G401 (cell line): ENCODE measurements at regions not wholly inside any gene's neighbourhood (a gene's known extent, or its start where the extent isn't known, plus 50 kb on each side); places are given as distances from the start of the nearest gene placed in this dataset.
"Not testable (repeated sequence)": the region's sequence is repeated elsewhere in the genome, so short reads cannot be mapped to it uniquely, and the experiment has no call there.

Source experiments
- DNase-seq: peaks from one replicate; pipeline ENCODE4 v3.0.0-alpha.2; 2015; ENCODE audit warnings: low spot score
- in situ Hi-C: cut with HindIII; loops from 2 replicates; pipeline ENCODE4 v1.10.0; 2016; ENCODE audit warnings: low sequenced_read_pairs, mixed read lengths

- in situ Hi-C loops, result no loop called here
Measured at GRCh38 chr2:239845968-239846367, 179.2 kb downstream of the NDUFA10 start.

DNA sequence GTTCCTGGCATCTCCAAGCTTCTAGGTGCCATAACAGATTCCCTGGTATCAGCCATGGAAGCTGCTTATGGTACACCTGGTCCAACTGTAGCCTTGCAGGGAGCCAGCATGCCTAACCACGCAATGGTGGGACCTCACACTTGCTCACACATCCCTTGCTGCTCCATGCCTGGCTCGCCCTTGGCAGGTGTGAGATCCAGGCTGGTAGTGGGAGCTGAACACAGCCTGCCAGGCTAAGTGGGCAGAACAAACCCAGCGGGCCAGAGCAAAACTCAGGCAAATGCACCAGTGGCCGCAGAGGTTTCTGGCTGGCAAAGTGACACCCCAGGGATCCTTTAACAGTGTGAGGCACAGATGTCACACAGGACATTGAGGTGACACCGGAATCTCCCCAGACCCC lies 185.8 kb downstream of the NDUFA10 start:
- in situ Hi-C loops, result no loop called here

More at GRCh38 chr2:239845968-239846367, 179.2 kb downstream of the NDUFA10 start:
- DNase-seq, result no peak

GRCh38 chr2:239836021-239836765 lies 188.9 kb downstream of the NDUFA10 start:
- in situ Hi-C loops, result no loop called here
- no peak for DNase-seq

More for the DNA sequence above, 185.8 kb downstream of the NDUFA10 start:
- DNase-seq, result no peak

DNA sequence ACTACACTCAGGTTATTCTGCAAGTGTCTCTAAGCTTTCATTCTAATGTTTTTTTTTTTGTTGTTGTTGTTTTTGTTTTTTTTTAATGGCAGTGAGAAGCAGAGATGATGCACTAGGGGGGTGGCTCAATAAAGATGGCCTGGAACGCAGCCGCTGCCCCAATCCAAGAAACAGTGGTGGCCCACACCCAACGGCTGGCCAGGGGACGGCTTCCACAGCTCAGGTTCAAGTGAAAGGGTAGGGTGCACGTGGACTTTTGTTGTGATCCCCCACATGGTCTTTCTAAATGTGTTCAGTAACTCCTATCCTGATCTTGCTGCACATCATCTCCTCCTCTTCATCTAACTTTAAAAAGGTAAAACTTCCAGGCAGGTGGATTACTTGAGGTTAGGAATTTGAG lies 190.1 kb downstream of the NDUFA10 start:
- in situ Hi-C loops, result no loop called here
- no peak for DNase-seq

DNA sequence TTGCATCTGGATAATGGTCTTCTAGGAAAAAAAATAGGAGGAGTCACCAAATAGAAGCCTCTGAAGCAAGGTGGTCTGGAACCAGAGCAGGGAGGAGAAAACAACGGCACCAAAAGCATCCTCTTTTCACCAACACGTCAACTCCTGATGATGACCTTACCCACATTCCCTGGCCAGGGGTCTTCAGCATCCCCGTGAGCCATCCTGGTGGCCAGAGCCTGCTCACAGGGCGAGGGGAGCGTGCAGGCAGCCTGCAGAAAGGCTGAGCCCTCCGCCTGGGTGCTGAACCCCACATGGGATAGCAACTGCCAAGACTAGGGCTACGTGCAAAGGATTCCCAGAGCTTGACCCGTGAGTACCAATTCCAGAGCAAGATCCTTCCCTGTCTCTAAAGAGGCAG lies 191.0 kb downstream of the NDUFA10 start:
- no peak for DNase-seq
- in situ Hi-C loops, result no loop called here

DNA sequence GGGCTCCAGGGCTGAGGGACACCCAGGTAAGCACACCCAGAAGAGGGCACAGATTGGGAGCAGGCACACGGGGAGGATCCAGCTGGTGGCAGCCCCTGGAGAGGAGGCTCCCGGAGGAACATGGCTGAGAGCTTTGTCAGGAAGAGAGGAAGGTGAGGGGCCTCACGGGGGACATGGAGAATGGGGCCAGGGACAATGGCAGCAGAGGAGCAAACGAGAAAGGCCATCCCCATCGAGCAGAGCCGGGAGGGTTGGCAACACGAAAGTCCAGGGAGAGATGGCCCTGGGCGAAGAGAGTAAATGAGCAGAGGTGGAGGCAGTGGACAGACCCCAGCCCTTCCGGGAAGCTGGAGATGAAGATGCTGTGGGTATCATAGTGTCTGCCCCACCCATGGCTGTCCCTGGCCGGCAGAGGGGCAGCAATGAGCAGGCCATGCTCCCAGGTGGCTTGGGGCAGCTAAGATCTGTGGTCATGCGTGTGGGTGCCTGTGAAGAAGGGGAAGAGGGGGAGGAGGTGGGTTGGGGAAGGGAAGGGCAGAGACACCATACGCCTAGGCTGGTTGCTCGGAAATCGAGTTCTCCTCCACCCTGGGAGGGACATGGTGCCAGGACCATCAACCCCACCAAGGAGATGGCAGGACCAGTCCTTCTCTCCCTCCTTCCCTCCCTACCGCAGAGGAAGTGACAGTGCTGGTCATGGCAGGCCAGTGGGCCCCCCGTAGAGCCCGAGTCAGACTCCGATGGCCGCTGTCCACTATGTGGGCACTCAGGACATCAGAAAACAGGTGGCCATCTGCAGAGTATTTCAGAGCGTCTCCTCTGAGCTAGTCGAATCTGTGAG lies 191.7 kb downstream of the NDUFA10 start:
- in situ Hi-C loops, result no loop called here
- no peak for DNase-seq

- DNase-seq, result no peak
- in situ Hi-C loops, result no loop called here
Measured at GRCh38 chr2:239832490-239833268, 192.5 kb downstream of the NDUFA10 start.

GRCh38 chr2:239831861-239832489 lies 193.2 kb downstream of the NDUFA10 start:
- in situ Hi-C loops, result no loop called here
- DNase-seq, result no peak

GRCh38 chr2:239831001-239831731 lies 194.0 kb downstream of the NDUFA10 start:
- DNase-seq, result no peak
- in situ Hi-C loops, result no loop called here

- in situ Hi-C loops, result no loop called here
- no peak for DNase-seq
Measured at GRCh38 chr2:239830121-239831000, 194.8 kb downstream of the NDUFA10 start.

DNA sequence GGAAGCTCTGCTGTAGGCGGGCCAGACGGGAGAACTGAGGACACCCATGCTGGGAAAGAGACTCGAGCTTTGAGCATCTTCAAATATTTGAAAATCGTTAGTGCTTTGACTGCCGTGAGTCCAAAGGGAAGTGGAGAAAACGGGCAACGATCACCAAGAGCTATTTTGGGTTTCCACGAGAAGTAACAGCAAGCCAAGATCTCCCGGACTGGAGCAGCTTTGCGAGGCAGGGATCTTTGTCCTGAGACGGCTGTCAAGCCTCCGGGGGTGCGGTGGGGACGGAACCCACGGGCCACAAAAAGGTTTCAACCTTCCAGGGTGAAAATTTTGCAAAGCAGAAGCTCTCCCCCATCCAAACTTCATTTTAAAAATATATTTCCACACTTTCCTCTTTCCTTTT lies 195.8 kb downstream of the NDUFA10 start:
- DNase-seq, result no peak
- in situ Hi-C loops, result no loop called here

GRCh38 chr2:239828973-239829275 lies 196.2 kb downstream of the NDUFA10 start:
- in situ Hi-C loops, DNase-seq: not testable (repeated sequence)

DNA sequence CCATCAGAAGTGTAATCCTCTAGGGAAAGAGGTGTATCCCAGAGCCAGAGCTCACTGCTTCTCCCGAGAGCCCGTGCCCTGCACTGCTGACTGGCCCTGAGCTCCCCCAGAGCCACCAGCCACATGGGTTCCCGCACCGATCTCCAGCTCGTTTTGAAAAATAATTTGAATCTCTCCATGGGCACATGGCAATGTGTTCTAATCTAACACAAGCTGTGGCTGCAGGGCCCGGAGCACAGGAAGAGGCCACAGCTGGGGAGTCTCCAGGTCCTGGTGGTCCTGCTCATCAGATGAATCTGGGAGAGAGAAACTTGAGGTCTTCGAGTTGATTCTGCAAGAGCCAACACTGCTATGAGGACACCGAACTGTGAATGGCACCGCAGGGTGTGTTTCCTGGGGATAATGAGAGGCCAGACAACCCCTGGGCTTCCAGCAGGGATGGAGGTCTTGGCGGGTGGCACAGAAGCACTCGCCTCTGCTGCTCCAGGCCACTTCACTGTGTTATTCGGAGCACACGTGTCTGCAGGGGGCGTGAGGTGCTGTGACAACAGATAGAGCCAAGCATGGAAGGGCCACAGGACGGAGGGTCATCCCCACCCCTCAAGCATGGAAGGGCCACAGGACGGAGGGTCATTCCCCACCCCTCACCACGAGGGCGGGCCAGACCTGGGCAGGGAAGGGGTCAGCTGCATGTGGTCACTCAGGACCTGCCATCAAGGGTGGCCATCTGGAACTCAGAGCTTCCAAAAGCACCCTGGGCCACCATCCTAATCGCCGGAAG lies 196.8 kb downstream of the NDUFA10 start:
- no peak for DNase-seq
- in situ Hi-C loops, result no loop called here

DNA sequence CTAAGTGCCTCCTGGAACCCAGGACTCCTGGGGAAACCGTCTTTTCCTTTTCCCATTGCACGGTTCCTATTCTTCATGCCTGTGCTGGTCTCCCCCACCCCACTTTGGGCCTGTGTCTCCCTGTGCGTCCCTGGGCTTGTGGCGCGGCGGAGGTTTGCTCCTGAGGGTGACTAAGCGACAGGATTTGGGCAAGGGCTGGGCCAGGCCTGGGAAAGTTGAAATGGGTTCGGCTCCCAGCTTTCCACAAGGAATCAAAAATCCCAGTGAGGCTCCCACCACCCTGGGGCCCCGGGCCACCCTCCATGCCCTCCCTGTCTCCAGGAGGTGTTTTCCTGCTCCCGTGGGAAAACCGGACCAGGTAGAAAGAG lies 197.6 kb downstream of the NDUFA10 start:
- in situ Hi-C loops, result no loop called here
- no peak for DNase-seq

DNA sequence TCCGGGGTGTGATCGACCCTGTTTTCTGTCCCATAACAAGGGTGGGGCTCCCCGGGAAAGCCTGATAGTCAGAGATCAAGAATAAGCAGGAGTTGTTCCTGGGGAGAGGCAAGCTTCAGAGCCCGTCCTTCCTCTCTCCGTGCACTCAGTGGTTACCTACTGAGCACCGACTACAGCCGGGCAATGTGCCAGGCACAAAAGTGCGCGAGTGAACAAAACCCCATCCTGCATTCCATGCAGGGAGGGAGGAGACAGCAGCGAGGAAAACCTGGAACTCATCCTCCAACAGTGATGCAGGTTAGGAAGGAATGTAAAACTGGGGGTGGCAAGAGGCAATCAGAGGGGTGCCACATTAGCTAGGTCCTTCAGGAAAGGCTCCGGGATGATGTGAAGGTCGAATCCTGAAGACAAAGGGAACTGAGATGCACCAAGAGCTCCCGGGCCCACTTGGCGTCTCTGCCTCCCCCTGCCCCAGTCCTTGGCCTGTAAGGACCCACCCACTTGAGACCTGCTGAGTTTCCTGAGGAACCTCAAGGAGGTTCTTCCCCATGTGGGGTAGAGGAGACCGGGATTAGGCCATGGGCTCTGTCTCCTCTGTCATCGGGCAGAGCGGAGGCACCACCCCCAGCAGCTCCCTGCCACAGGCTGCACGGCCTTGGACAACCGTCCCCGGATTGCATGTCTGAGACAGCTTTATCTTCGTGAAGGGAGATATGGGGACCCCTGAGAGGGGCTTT lies 198.2 kb downstream of the NDUFA10 start:
- DNase-seq, result no peak
- in situ Hi-C loops, result no loop called here

- in situ Hi-C loops, result no loop called here
Measured at GRCh38 chr2:239826376-239826775, 198.8 kb downstream of the NDUFA10 start.

DNA sequence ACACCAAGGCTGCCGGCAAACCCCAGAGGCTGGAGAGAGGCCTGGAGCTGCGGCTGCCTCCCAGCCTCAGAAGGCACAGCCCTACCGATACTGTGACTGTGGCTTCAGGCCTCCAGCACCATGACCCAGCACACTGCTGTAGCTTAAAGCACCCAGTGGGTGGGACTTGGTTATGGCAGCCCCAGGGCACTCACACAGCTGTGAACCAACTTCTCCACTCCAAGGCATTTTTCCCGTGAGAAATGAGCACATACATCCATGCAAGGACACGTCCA lies 199.5 kb downstream of the NDUFA10 start:
- DNase-seq, result no peak
- in situ Hi-C loops, result no loop called here

More at GRCh38 chr2:239826376-239826775, 198.8 kb downstream of the NDUFA10 start:
- DNase-seq, result no peak
